ENCODE measurements at regions not wholly inside any gene's neighbourhood (a gene's known extent, or its start where the extent isn't known, plus 50 kb on each side); places are given as distances from the start of the nearest gene placed in this dataset.

- TF ChIP-seq CTCF (IDR thresholded peaks at IDR 0.05), result no peak
- no peak for TF ChIP-seq POLR2A (IDR thresholded peaks at IDR 0.05)
Observed at GRCh38 chr2:144217853-144218633, 301.9 kb downstream of the ZEB2 start.
